SU-DHL-6 (cell line): ENCODE measurements at regions not wholly inside any gene's neighbourhood (a gene's known extent, or its start where the extent isn't known, plus 50 kb on each side); places are given as distances from the start of the nearest gene placed in this dataset.

Experiments used
- CTCF ChIP-seq: fragments of 200-600 bp; sonication (generic); IDR thresholded peaks from one replicate; pipeline ENCODE4 v1.5.1; 2017; ENCODE audit warnings: antibody characterized with exemption, mild to moderate bottlenecking, low read length, moderate library complexity; ENCODE audit not compliant: insufficient read depth, poor library complexity, severe bottlenecking
- EZH2phosphoT487 ChIP-seq: fragments of 200-600 bp; sonication (generic), shearing (Covaris generic); conservative IDR thresholded peaks from 2 replicates; pipeline ENCODE4 v1.6.1; 2018; ENCODE audit warnings: mild to moderate bottlenecking, antibody characterized with exemption, low read length, moderate library complexity, mixed read lengths

GRCh38 chr3:7875925-7876324 lies 625.7 kb upstream of the LMCD1 start:
- TF ChIP-seq CTCF = no peak
- no peak for TF ChIP-seq EZH2phosphoT487
